ENCODE measurements at regions not wholly inside any gene's neighbourhood (a gene's known extent, or its start where the extent isn't known, plus 50 kb on each side); places are given as distances from the start of the nearest gene placed in this dataset.

DNA sequence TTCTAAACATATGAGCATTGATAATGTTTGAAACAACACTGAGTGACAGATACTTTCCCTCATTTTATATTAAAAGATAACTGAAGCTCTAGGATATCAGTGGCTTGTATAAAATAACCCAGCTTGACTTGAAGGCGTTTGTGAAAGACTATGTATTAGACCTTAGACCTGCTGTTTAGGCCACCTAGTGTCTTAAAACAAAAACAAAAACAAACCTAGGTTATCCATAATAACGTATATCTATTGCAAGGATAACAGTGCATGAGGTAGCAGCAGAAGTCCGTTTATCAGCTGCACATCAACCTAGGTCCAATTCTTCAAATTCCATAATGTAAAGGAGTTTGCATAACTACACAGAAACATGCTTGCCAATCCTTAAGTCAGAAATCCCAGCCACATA is 79.5 kb upstream of the MAP2 start:
- no peak for TF ChIP-seq POLR2A (IDR thresholded peaks at IDR 0.05)
- TF ChIP-seq, protein P1, sequence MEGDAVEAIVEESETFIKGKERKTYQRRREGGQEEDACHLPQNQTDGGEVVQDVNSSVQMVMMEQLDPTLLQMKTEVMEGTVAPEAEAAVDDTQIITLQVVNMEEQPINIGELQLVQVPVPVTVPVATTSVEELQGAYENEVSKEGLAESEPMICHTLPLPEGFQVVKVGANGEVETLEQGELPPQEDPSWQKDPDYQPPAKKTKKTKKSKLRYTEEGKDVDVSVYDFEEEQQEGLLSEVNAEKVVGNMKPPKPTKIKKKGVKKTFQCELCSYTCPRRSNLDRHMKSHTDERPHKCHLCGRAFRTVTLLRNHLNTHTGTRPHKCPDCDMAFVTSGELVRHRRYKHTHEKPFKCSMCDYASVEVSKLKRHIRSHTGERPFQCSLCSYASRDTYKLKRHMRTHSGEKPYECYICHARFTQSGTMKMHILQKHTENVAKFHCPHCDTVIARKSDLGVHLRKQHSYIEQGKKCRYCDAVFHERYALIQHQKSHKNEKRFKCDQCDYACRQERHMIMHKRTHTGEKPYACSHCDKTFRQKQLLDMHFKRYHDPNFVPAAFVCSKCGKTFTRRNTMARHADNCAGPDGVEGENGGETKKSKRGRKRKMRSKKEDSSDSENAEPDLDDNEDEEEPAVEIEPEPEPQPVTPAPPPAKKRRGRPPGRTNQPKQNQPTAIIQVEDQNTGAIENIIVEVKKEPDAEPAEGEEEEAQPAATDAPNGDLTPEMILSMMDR (IDR thresholded peaks at IDR 0.05) = no peak
- TF ChIP-seq POLR2AphosphoS5 (IDR thresholded peaks at IDR 0.05) = no peak
